Stimulated activated CD8-positive, alpha-beta memory T cell treated with anti-CD3 and anti-CD28 coated beads, Interleukin-7, amount 100 ng/mL, for 4 hours (primary cell): ENCODE measurements at regions not wholly inside any gene's neighbourhood (a gene's known extent, or its start where the extent isn't known, plus 50 kb on each side); places are given as distances from the start of the nearest gene placed in this dataset.

ENCODE experiments used
- DNase-seq, 2 donors: peaks; one replicate each; pipeline ENCODE4 v3.0.0-alpha.2; 2020; ENCODE audit warnings: low read depth in 2 of 2

DNA sequence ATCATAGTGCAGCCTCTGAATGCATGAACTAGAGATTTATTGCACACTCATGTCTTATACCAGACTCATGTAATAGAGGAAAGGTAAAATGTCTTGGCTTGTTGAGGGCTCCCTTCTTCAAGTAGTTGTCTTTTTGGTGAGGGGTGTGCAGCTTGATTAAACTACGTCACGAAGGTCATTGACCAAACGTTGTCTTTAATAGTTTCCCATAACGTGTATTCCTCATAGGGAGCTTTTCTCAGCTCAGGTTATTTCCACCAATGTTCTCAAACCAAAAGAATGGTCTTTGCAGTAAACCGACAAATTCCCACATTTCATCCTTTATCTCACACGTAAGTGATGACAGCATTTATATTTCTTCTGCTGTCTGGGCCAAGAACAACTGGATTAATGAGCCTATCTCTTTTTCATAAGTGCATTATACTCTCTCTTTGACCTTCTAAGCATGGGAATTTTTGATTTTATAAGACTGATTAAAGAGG lies 547.7 kb upstream of the ZEB2 start:
- DNase-seq: no peak

DNA sequence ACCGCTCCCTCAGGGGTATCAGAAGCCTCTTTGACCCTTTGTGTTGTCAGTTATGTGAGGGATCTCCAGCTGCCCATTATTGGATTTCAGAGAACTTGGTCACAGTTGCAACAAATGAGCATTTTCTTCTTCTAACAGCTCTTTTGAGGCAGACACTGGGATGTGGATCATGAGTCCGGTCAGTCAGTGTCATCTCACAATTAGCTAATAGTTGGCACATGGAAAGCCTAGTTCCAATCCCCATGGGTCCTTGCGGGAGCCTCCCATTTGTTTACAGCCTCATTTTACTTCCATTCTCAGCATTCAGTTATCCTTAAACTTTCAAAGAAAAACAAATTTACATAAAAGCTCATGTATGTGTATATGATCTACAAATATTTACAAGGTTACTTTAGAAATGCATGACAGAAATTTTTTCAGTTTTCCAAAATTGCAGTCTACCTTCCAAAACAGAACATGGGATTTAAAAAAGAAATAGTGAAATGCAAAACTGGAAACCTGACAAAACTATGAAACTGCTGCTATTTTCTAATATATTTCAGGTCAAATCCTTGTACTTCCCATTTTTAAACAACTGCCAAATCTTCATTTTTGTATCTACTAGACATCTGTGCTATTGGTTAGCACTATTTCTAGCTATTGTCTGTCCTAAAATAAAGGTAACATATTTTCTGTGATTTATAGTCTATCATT lies 547.1 kb upstream of the ZEB2 start:
- no peak for DNase-seq

GRCh38 chr2:145066151-145066661 lies 546.3 kb upstream of the ZEB2 start:
- no peak for DNase-seq

- no peak for DNase-seq
Measured at GRCh38 chr2:145065342-145065741, 545.4 kb upstream of the ZEB2 start.

- no peak for DNase-seq
Measured at GRCh38 chr2:145064511-145064910, 544.6 kb upstream of the ZEB2 start.

DNA sequence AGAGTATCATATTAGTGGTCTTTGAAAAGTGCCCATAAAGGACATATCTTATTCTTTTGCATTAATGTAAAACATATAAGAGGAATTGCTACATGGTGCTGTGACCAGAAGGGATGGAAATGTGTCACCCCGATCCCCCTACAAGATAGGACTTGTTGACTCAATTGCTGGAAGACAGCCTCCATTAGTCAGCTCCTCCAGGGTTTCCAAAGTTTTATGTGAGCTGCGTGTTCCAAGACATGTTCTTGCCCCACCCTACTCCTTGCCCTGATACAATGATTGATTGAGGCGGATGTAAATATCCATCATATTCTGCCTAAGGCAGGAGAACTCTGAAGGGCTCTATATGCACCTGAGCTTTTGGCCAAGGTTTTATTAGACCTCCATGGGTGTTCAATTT lies 541.0 kb upstream of the ZEB2 start:
- no peak for DNase-seq

DNA sequence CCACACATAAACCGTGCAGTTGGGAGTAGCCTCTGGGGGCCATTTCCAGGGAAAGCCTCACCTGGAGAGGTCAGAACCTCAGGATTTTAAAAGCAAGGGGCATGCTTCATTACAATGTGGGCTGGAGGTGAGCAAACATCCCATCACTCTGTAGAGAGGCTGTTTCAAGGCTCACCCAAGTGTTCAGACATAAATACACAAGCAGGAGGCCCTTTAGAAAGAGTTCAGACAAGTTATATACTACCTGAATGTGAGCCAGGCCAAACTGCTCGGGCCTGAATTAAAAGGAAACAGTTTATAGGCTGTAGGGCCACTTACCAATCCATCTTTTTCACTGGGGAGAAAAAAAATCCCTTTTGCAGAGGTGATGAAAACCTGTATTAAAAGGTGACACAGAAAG lies 540.0 kb upstream of the ZEB2 start:
- DNase-seq: no peak

- no peak for DNase-seq
Measured at GRCh38 chr2:145059343-145059742, 539.4 kb upstream of the ZEB2 start.

DNA sequence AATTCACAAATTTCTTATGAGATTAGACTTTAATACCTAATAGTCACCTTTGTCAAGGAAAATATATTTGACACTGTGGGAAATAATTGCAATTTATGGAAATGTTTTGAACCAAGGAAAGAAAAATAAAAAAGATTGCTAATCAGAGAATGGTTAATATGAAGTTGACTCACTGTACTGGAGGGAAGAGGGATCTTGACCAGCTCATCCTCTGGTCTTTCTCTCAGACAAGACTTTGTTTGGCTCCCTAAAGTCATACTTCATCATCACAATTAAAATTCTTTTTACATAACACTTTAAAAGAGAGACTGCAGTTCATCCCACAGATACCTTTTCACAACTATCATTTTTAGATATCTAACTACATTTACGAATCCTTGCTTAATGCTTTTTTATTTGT lies 538.5 kb upstream of the ZEB2 start:
- DNase-seq: no peak

DNA sequence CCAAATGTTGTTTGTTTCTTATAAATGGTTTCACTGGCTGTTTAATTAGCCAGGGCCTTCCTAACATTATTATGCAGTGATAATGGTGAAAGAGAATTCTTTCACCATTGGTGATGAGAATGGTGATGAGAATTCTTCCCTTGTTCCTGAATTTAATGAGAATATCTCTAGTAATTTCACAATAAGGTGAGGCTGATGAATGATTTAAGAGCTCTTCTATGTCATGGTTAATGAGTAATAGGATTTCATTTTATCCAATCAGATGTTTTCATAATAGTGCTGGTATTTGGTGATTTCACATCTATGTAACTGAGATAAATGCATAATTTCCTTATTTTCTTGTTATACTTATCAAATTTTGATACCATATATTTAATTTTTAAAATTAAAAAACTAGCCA lies 535.7 kb upstream of the ZEB2 start:
- DNase-seq: no peak

GRCh38 chr2:145050134-145050533 lies 530.2 kb upstream of the ZEB2 start:
- no peak for DNase-seq

GRCh38 chr2:145049475-145049874 lies 529.6 kb upstream of the ZEB2 start:
- no peak for DNase-seq

- no peak for DNase-seq
Measured at GRCh38 chr2:145047554-145047953, 527.6 kb upstream of the ZEB2 start.

- no peak for DNase-seq
Measured at GRCh38 chr2:145044491-145044890, 524.6 kb upstream of the ZEB2 start.

- no peak for DNase-seq
Measured at GRCh38 chr2:145043399-145043834, 523.5 kb upstream of the ZEB2 start.

DNA sequence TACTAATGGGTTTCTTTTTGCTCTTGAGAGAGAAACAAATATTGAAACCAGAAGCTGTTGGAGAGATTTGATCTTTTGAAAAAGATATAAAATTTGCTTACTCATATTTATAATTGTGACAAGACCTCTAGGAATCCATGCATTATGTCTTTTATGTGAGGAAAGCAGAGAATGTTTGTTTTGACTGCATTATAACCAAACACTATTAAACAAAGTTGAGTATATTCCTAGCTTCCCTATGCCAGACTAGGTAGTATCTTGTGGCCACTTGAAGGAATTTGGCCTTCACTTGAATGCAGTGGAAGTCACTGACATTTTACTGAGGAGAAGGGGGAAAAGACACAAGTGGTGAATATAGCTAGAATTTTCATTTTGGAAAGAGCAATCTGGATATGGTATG lies 521.8 kb upstream of the ZEB2 start:
- DNase-seq: no peak

- no peak for DNase-seq
Measured at GRCh38 chr2:145040433-145040832, 520.5 kb upstream of the ZEB2 start.

- DNase-seq: no peak
Measured at GRCh38 chr2:145038041-145038525, 518.2 kb upstream of the ZEB2 start.

DNA sequence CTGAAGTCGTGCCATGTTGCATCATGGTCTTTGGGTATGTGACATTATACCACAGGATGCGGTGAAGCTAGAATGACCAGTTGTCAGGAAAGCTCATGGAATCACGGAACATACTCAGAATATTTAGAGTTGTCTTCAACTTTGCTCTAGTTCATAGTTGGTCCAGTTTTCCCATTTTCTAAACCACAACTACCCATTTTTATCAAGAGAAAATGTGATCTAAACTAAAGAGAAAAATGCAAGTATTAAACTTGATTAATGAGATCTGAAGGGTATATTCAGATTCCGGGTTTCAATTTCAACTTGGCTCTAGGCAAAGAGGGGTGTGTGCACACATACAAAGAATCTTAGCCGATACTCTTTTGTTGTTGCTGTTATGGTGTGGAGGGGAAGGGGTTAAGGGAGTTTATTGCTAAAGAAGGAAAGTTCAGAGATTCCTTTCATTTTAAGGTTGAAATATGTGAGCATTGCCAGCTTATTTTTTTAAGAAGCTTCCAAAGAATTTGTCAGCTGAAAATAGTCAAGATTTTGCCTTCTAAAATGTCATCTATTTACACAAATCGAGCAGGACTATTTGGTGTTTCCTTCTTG lies 516.6 kb upstream of the ZEB2 start:
- DNase-seq: no peak

GRCh38 chr2:145034511-145034910 lies 514.6 kb upstream of the ZEB2 start:
- no peak for DNase-seq

- no peak for DNase-seq
Measured at GRCh38 chr2:145033438-145033837, 513.5 kb upstream of the ZEB2 start.

- no peak for DNase-seq
Measured at GRCh38 chr2:145032791-145033190, 512.9 kb upstream of the ZEB2 start.

DNA sequence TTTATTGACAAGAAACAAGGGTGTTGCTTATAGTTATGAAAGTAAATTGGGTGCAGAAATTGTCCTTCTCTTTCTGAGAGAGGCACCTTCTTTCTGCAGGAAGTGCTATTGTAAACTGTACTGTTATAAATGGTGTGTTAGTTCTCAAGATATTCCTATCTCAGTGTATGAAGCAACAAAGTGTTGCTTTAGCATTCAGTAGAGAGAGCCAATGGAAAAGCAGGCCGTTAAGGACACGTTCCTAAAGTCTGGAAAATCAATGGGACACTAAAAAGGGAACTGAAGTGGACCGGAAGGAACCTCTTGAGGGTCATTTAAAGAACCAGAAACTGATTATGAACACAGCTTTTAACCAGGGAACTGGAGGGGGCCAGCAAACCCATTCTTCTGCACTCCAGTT lies 510.0 kb upstream of the ZEB2 start:
- no peak for DNase-seq
